Osteoblast (primary cell): ENCODE measurements at regions not wholly inside any gene's neighbourhood (a gene's known extent, or its start where the extent isn't known, plus 50 kb on each side); places are given as distances from the start of the nearest gene placed in this dataset.

ENCODE experiments used
- DNase-seq: peaks from one replicate; pipeline ENCODE4 v3.0.0; 2011; ENCODE audit warnings: low spot score, mixed read lengths; ENCODE audit not compliant: insufficient read length; ENCODE audit errors: missing footprints
- H2AFZ ChIP-seq: 2 replicates; pipeline ENCODE4 v1.6.0; 2011; ENCODE audit warnings: mild to moderate bottlenecking, low read length
- H3K27ac ChIP-seq: 2 replicates; pipeline ENCODE4 v1.5.1; 2011; ENCODE audit warnings: mild to moderate bottlenecking, low read depth, low read length, moderate library complexity
- H3K27me3 ChIP-seq: 2 replicates; pipeline ENCODE4 v1.6.0; 2012; ENCODE audit warnings: mild to moderate bottlenecking, control low read depth, inconsistent platforms, low read length, moderate library complexity; ENCODE audit not compliant: insufficient read depth
- H3K36me3 ChIP-seq: 2 replicates; pipeline ENCODE4 v1.5.1; 2011; ENCODE audit warnings: mild to moderate bottlenecking, low read length, control low read depth, moderate library complexity; ENCODE audit not compliant: insufficient read depth
- H3K4me1 ChIP-seq: 2 replicates; pipeline ENCODE4 v1.5.1; 2011; ENCODE audit warnings: mild to moderate bottlenecking, low read length, control low read depth, moderate library complexity; ENCODE audit not compliant: insufficient read depth
- H3K4me2 ChIP-seq: 2 replicates; pipeline ENCODE4 v1.6.0; 2011; ENCODE audit warnings: mild to moderate bottlenecking, low read length; ENCODE audit not compliant: insufficient read depth
- H3K4me3 ChIP-seq: fragments of 200-600 bp; sonication (generic); 3 replicates; pipeline ENCODE4 v1.5.1; 2012; ENCODE audit warnings: mild to moderate bottlenecking, low read length, inconsistent platforms; ENCODE audit not compliant: insufficient read depth
- H3K79me2 ChIP-seq: 2 replicates; pipeline ENCODE4 v1.6.0; 2012; ENCODE audit warnings: mild to moderate bottlenecking, low read length, control low read depth, inconsistent platforms; ENCODE audit not compliant: insufficient read depth
- H3K9me3 ChIP-seq: 2 replicates; pipeline ENCODE4 v1.5.1; 2011; ENCODE audit warnings: low read depth, low read length, control low read depth
- H4K20me1 ChIP-seq: 2 replicates; pipeline ENCODE4 v1.6.0; 2012; ENCODE audit warnings: mild to moderate bottlenecking, low read length, control low read depth; ENCODE audit not compliant: insufficient read depth
- TF ChIP-seq, protein P1 (sequence below): IDR thresholded peaks from 2 replicates; pipeline ENCODE4 v1.5.1; 2011; ENCODE audit warnings: mild to moderate bottlenecking, low read depth, low read length, moderate library complexity; ENCODE audit errors: extremely low read depth

DNA sequence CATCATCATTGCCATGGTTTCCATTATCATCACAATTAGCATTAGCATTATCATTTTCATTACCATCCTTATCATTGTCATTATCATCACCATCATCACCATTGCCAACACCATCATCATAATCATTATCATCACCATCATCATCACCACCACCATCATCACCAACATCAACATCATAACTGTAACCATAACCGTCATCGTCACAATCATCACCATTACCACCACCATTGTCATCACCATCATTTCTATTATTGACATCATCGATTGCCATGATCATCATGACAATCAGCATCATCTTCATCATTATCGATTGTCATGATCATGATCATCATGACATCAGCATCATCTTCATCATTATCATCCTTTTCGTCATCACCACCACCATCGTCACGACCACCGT lies 88.9 kb upstream of the MSX1 start:
- Histone ChIP-seq H3K36me3 (no peaks in the 10 kb centered on the region), H3K79me2 (no peaks in the 10 kb centered on the region), H3K4me2 (no peak overlapping the region), H3K9me3 (no peaks in the 10 kb centered on the region), H3K27me3 (no peaks in the 10 kb centered on the region), H3K4me1 (no peaks in the 10 kb centered on the region), H2AFZ (no peak overlapping the region), H3K27ac (no peak overlapping the region), H4K20me1 (no peaks in the 10 kb centered on the region), H3K4me3 (no peak overlapping the region)
- DNase-seq: no peak
- TF ChIP-seq, protein P1, sequence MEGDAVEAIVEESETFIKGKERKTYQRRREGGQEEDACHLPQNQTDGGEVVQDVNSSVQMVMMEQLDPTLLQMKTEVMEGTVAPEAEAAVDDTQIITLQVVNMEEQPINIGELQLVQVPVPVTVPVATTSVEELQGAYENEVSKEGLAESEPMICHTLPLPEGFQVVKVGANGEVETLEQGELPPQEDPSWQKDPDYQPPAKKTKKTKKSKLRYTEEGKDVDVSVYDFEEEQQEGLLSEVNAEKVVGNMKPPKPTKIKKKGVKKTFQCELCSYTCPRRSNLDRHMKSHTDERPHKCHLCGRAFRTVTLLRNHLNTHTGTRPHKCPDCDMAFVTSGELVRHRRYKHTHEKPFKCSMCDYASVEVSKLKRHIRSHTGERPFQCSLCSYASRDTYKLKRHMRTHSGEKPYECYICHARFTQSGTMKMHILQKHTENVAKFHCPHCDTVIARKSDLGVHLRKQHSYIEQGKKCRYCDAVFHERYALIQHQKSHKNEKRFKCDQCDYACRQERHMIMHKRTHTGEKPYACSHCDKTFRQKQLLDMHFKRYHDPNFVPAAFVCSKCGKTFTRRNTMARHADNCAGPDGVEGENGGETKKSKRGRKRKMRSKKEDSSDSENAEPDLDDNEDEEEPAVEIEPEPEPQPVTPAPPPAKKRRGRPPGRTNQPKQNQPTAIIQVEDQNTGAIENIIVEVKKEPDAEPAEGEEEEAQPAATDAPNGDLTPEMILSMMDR: no peak

DNA sequence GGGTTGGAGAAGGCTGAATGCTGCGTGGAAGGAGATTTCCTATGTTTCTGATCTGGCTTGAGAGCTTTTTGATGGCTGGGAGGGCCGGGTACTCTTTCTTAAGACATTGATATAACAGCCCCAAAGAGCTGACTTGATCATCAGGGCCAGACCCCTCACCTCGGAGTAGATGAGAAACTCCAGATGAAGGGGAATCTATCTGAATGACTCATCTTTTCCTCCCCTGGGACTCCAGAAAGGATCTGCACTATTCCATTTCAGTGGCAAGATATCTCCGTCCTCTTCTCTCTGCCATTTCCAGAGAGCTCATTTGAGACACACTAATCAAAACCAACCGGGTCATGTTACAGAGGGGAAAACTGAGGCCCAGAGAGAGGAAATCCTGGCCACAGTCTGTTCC lies 92.9 kb upstream of the MSX1 start:
- DNase-seq: no peak
- Histone ChIP-seq H4K20me1 (no peaks in the 10 kb centered on the region), H3K4me2 (no peak overlapping the region), H3K36me3 (no peaks in the 10 kb centered on the region), H3K27ac (no peak overlapping the region), H3K4me1 (no peaks in the 10 kb centered on the region), H3K9me3 (no peaks in the 10 kb centered on the region), H3K79me2 (no peaks in the 10 kb centered on the region), H3K27me3 (no peaks in the 10 kb centered on the region), H3K4me3 (no peak overlapping the region), H2AFZ (no peak overlapping the region)
- TF ChIP-seq, protein P1: no peak

DNA sequence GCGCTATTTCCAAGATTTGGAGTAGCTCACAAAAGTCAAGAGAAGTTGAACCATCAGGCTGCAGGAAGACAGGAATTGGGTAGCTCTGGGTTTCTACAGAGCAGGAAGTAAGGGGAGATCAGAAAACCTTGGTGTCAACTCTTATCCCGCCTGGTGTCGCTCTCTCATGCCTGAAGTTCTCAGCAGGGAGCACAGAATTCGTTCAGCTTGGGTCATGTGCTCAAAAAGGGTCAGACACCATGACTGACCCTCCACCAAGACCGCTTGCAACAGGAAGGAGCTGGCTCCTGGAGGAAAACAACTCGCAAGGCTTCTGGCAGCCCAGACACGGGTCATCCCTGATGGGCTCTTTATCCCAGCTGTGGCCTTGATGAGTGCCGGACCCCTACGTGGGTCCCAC lies 93.7 kb upstream of the MSX1 start:
- H3K4me2 ChIP-seq: no peak overlapping the region
- TF ChIP-seq, protein P1: no peak
- H3K4me1 ChIP-seq: no peaks in the 10 kb centered on the region
- no peak for DNase-seq
- no peaks in the 10 kb centered on the region for H3K79me2 ChIP-seq
- no peaks in the 10 kb centered on the region for H3K36me3 ChIP-seq
- no peaks in the 10 kb centered on the region for H3K27me3 ChIP-seq
- H3K9me3 ChIP-seq: no peaks in the 10 kb centered on the region
- no peak overlapping the region for H3K27ac ChIP-seq
- no peaks in the 10 kb centered on the region for H4K20me1 ChIP-seq
- H2AFZ ChIP-seq: no peak overlapping the region
- H3K4me3 ChIP-seq: no peak overlapping the region

DNA sequence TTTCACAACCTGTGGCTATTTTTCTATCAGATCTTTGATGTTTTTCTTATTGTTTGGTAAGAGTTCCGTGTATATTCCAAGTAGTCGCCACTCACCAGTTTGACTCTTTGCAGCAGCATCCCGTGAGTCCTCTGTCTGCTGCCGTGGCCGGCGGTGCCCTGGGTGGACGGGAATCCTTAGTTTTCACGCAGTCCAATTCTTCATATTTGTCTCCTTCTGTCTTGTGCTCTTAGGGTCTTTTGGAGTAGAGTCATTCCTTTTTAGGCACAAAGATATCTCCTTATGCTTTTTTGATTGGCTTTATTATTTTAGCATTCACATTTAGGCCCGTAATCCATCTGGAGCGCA lies 94.9 kb upstream of the MSX1 start:
- TF ChIP-seq, protein P1: no peak
- Histone ChIP-seq H2AFZ (no peak overlapping the region), H3K36me3 (no peaks in the 10 kb centered on the region), H3K27ac (no peak overlapping the region), H4K20me1 (no peaks in the 10 kb centered on the region), H3K79me2 (no peaks in the 10 kb centered on the region), H3K4me1 (no peaks in the 10 kb centered on the region), H3K9me3 (no peaks in the 10 kb centered on the region), H3K4me3 (no peak overlapping the region), H3K27me3 (no peaks in the 10 kb centered on the region), H3K4me2 (no peak overlapping the region)
- DNase-seq: no peak
